Activated gamma-delta T cell treated with anti-CD3 and anti-CD28 coated beads, Interleukin-2, amount 50 U/mL, for 16 hours (primary cell): ENCODE measurements at regions not wholly inside any gene's neighbourhood (a gene's known extent, or its start where the extent isn't known, plus 50 kb on each side); places are given as distances from the start of the nearest gene placed in this dataset.

Experiments
- DNase-seq: peaks from one replicate; pipeline ENCODE4 v3.0.0-alpha.2; 2020; ENCODE audit warnings: low read depth

DNA sequence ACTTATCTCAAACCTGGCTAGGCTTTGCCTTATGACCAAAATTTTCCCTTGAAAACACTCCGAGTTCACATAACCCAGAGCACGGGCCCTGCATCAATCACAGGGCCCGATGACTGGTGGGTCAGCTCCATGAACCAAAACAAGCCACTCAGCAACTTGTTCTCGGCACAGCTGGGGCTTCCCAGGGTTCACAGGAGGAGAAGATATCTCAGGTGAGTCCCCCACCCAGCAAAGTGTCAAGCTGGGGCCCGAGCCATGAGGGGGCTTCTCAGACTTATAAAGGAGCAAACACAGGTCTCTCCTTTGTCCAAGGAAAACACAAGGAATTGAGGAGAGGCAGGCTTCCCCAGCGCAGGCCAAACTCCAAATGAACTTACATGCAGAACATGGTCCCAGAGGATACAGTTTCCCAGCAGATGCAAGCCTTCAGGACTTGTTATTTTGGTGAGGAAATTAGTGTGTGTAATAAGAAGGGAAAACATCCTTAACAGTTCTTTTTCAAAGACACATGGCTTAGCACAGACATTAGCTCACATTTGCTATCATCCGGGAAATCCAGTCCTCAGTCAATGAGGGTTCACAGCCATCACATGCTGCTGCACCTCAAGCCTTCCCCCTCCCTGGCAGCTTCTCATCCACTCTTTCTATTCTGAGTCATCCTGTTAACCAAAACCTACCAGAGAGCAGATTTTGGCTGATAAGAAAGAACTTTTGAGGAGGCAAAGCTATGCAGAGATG, 98.1 kb upstream of the NFIA start:
- no peak for DNase-seq

- DNase-seq = no peak
These were observed 98.7 kb upstream of the NFIA start for GRCh38 chr1:60983701-60984061.

DNA sequence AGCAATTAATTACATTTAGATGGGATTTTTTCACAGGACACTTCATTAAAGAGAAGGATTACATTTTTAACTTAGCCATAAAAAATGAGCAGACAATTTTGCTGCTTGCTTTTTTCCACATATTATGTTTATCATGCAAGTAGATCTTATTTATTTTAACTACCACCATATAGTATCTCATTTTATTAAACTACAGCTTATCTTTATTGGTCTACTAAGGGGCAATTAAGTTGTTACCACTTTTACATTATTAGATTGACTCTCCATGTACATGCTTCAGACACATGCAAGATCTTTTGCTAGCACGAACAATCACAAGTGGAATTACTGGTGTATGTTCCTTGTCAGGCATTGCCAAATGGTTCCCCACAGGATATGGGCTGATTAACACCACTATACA, 99.8 kb upstream of the NFIA start:
- no peak for DNase-seq

DNA sequence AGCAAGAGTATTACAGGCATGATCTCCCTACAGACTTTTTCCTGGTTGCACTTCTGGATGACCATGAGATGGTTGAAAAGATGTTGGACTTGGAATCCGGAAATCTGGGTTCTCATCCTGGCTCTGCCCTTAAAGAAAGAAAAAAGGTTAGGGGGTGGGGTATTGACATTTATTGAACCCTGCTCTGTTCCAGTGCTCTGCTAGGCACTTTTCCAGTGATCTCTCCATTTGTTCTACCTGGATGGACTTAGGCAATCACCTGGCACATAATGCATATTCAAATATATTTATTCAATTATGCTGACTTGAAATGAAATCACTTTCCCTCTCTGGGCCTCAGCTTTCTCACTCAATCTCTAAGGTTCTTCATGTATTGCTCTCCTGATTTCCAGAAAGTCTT, 101.0 kb upstream of the NFIA start:
- no peak for DNase-seq

- peak; percentile 1 for DNase-seq
These were observed 103.7 kb upstream of the NFIA start for GRCh38 chr1:60978421-60979357.

GRCh38 chr1:60977661-60978060, 104.7 kb upstream of the NFIA start:
- no peak for DNase-seq

DNA sequence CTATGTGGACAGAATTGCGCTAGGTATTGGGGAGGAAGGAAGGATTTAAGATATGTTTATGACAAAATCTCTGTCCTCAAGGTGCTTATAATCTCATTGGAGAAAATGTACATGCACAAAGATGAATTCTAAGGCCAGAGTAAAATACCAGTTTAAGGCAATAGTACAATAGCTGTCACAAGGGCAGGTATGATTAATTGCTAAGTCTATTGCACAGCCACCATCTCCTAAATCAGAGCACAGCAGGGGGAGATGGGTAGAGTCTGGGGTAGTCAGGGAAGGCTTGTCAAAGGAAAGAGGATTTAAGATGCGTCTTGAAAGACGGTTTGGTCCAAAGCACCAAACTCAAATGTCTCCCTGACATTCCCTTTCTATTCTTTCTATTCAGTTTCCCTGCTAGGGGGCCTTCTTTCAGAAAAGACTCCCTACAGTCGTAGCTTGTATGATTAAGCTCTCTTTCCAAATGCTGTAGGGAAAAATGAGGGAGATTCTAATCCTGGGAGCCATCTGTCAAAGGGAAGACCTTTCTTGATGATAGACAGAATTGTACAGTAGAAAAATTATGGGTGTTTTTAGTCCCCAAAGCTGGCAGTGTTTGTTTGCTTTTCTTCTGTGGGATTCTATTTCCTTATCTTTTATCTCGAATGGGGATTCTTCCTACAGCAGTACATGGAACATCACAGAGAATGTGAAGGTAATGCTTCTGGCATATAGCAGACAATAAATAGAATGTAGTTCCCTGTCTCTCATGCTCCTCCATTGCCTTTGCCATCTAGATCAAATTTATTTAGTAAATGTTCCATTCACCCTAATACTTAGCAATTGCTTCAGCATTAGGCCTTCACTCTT, 107.6 kb upstream of the NFIA start:
- DNase-seq = no peak

GRCh38 chr1:60973668-60974067, 108.7 kb upstream of the NFIA start:
- DNase-seq = no peak

- no peak for DNase-seq
These were observed 109.5 kb upstream of the NFIA start for GRCh38 chr1:60972841-60973364.

- no peak for DNase-seq
These were observed 111.0 kb upstream of the NFIA start for GRCh38 chr1:60971330-60971729.

DNA sequence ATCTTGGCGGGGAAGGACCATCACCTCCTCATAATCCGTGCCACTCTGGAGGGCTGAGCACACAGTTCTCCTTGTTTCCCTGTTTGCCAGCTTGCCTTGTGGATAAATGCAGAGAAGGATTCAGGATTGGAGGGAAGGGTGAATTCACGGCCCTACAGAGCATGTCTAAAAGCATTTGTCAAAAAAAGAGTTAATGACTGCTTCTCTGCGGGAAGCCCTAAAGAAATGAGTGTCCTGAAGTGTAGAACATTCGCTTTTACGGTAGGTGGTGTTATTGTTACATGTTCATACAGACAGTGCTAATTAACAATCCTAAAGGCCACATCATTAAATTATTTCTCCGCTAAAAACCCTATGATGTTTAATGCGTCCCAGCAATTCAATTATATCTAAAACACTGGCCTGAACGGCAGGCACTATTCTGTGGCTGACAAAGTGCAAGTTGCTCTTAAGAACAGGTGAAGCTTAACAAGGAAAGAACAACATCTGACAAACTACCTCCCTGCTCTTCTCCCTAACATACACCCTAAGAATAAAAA, 112.3 kb upstream of the NFIA start:
- DNase-seq = no peak

DNA sequence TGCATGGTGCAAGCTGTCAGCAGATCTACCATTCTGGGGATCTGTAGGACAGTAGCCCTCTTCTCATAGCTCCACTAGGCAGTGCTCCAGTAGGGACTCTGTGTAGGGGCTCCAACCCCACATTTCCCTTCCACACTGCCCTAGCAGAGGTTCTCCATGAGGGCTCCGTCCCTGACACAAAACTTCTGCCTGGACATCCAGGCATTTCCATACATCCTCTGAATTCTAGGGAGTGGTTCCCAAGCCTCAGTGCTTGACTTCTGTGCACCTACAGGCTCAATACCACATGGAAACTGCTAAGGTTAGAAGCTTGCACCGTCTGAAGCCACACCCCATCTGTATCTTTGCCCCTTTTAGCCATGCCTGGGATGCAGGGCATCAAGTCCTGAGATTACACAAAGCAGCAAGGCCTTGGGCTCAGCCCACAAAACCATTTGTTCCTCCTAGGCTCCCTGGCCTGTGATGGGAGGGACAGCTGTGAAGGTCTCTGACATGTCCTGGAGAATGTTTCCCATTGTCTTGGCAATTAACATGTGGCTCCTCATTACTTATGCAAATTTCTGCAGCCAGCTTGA, 117.0 kb upstream of the NFIA start:
- no peak for DNase-seq

- no peak for DNase-seq
These were observed 119.0 kb upstream of the NFIA start for GRCh38 chr1:60963167-60963940.

DNA sequence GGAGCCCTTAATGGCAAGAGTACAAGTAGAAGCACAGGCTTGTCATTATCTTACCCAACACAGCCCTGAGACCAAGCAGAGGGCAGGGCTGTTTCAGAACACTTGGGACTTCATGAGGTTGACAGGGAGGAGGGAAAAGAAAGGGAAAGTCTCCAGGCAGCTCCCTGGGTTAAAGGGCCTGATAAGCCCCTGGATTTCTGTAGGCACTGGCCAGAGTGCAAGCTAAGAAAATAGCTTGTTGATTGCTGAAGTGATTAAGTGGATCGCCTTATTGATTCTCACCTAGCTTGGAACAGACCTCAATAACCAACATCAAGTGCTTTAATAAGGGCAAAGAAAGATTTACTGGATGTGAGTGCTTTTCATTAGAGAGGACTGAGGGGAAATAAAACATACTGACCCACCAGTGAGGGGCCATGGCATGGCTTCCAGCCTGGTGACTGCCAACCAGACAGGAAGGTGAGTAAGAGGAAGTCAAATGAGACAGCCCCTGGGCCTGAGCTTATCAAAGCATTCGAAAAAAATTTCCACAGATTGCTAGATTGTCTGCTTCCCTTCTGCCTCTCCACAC, 121.4 kb upstream of the NFIA start:
- no peak for DNase-seq

GRCh38 chr1:60959701-60960100, 122.7 kb upstream of the NFIA start:
- no peak for DNase-seq

DNA sequence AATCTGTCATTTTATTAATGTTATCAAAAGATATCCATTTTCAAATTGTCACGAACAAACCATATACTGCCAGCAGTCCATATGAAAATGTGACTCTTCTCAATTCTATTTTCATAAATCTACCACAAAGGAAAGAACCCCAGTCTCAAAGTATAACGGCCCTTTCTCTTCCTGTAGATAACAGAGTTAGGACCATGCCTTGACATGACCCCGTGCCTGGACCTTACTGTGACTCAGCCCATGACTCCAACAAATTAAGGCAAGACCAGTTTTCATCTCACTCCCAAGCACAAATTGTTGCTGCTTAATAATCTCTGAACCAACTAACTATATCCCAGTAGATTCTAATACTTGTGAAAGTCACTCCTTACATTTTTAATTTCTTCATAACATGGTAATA, 124.4 kb upstream of the NFIA start:
- no peak for DNase-seq

- no peak for DNase-seq
These were observed 125.8 kb upstream of the NFIA start for GRCh38 chr1:60956520-60956919.

GRCh38 chr1:60952612-60953111, 129.7 kb upstream of the NFIA start:
- DNase-seq = no peak

DNA sequence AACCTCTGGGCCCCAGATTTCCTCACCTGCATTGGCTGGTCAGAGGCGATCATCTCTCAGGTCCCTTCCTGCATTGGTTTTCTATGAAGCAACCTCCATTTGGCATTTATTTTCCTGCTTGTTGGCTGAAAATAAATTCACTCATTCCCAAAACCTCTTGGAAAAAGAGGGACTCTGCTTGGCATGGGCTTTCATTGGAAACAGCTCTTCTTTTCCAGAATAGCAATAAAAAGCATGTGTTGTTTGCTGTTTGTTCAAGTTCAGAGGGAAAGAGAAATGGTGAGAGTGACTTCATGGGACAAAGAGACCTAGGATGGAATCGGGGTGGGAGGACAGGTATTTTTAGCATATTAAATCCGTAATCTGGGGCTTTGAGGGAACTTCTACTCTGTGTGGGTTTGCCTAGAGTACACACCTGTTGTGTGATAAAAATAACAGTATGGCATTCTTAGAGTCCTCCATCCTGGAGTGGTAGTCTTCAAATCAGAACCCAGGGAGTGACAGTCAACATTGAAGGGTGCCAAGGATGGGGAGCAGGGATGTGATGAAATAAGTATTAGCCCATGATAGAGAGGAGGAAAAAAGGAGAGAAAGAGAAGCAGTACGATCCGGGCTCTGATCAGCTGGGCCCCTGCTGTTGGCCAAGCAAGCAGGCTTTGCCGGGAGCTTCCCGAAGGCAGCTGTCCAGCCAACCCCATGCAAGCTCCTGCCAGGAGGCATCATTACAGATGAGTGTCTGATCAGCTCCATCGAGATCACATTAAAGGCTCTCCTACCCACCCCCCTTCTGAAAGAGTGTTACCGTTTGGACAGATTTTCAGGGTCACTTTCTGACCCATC, 131.9 kb upstream of the NFIA start:
- DNase-seq = no peak
